ENCODE measurements at regions not wholly inside any gene's neighbourhood (a gene's known extent, or its start where the extent isn't known, plus 50 kb on each side); places are given as distances from the start of the nearest gene placed in this dataset.
"Not testable (repeated sequence)": the region's sequence is repeated elsewhere in the genome, so short reads cannot be mapped to it uniquely, and the experiment has no call there.

DNA sequence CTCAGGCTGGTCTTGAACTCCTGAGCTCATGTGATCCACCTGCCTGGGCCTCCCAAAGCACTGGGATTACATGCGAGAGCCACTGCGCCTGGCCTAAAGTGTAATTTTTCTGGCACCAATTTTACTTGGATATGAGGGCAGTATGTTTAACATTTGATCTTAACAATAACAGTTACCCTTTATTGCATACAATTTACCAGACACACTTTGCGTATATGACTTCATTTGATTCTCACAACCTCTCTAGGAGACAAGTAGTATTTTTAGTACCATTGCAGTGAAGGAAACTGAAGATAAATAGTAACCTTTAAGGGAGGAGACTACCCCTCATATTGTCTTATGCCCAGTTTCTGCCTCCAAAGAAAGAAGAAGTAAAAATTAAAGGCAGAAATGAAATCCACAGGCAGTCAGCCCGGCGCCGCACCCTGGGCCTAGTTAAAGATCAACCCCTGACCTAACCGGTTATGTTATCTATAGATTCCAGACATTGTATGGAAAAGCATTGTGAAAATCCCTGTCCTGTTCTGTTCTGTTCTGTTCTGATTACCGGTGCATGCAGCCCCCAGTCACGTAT lies 54.0 kb downstream of the CYP26A1 start:
- H2AK5ac ChIP-seq (ENCODE audit: low read depth, low read length); H2BK5ac ChIP-seq (ENCODE audit: low read depth, low read length, poor library complexity, severe bottlenecking); H3K4me1 ChIP-seq (ENCODE audit: control insufficient read depth, insufficient read depth, low read length); H3K23ac ChIP-seq (ENCODE audit: low read depth, low read length); H3K4me2 ChIP-seq (ENCODE audit: low read depth, low read length); H3K9ac ChIP-seq (ENCODE audit: low read depth, low read length); H2AK9ac ChIP-seq (replicated peaks; ENCODE audit: low read depth, low read length, poor library complexity); H2AFZ ChIP-seq (replicated peaks; ENCODE audit: low read length, poor library complexity); H2BK120ac ChIP-seq (ENCODE audit: low read depth, low read length); H3K36me3 ChIP-seq (ENCODE audit: control insufficient read depth, insufficient read depth, low read length); H3K14ac ChIP-seq (replicated peaks; ENCODE audit: low read depth, low read length); POLR2A ChIA-PET (ENCODE audit: unreplicated experiment); DNase-seq; H2BK15ac ChIP-seq (ENCODE audit: low read depth, low read length); H3K18ac ChIP-seq (ENCODE audit: low read depth, low read length); H3K9me1 ChIP-seq (ENCODE audit: insufficient read depth, low read length); H2BK20ac ChIP-seq (ENCODE audit: low read depth, low read length); H4K8ac ChIP-seq (ENCODE audit: low read depth in 2 of 2, low read length in 2 of 2); CTCF ChIA-PET; H3K27ac ChIP-seq (ENCODE audit: insufficient read depth, low read length); H4K91ac ChIP-seq (ENCODE audit: insufficient read depth, low read depth, low read length); H4K20me1 ChIP-seq (ENCODE audit: insufficient read depth, low read length); H4K5ac ChIP-seq (ENCODE audit: low read depth, low read length); ATAC-seq (ENCODE audit: low read depth); H3K79me1 ChIP-seq (ENCODE audit: low read depth in 1 of 2, low read length in 2 of 2); H3K56ac ChIP-seq (ENCODE audit: extremely low read depth, insufficient read depth, low read length); BruUV-seq (replicated peaks); intact Hi-C loops (cut with micrococcal nuclease); H3K4ac ChIP-seq (ENCODE audit: low read depth, low read length); dilution Hi-C loops (cut with HindIII; ENCODE audit: low sequenced_read_pairs, unreplicated experiment); in situ Hi-C loops (cut with MboI; ENCODE audit: low sequenced_read_pairs); H3K4me3 ChIP-seq (ENCODE audit: insufficient read depth, low read depth, low read length): not testable (repeated sequence)
- peaks cover 13% of the 10 kb centered on the region for H3K9me3 ChIP-seq (ENCODE audit: control insufficient read depth, insufficient read depth, low read length)
- peaks cover 10% of the 10 kb centered on the region for H3K27me3 ChIP-seq (ENCODE audit: control insufficient read depth, insufficient read depth, low read length)
- WGBS, 2 experiments (ENCODE audit: extremely low coverage in 2 of 2, insufficient read length in 1 of 2): 43% methylated on average over 1 of the region's 9 CpGs; no CpG with 5 or more reads in 1 of the 2 experiments

Data from IMR-90 (cell line).